Fibroblast of pulmonary artery (primary cell): ENCODE measurements at regions not wholly inside any gene's neighbourhood (a gene's known extent, or its start where the extent isn't known, plus 50 kb on each side); places are given as distances from the start of the nearest gene placed in this dataset.
A peak's percentile ranks its signal among the peaks of the same experiment; 100 is the strongest.

Experiments used
- DNase-seq: peaks from one replicate; pipeline ENCODE4 v3.0.0-alpha.2; 2010; ENCODE audit warnings: low read depth
- H3K4me3 ChIP-seq: replicated peaks from 2 replicates; pipeline ENCODE4 v1.5.1; 2011; ENCODE audit warnings: low read depth, mild to moderate bottlenecking, control low read depth, low read length, moderate library complexity
- TF ChIP-seq, protein P1 (sequence below): IDR thresholded peaks from 2 replicates; pipeline ENCODE4 v1.5.1; 2011; ENCODE audit warnings: mild to moderate bottlenecking, control low read depth, low read length, inconsistent platforms; ENCODE audit errors: missing control alignments

DNA sequence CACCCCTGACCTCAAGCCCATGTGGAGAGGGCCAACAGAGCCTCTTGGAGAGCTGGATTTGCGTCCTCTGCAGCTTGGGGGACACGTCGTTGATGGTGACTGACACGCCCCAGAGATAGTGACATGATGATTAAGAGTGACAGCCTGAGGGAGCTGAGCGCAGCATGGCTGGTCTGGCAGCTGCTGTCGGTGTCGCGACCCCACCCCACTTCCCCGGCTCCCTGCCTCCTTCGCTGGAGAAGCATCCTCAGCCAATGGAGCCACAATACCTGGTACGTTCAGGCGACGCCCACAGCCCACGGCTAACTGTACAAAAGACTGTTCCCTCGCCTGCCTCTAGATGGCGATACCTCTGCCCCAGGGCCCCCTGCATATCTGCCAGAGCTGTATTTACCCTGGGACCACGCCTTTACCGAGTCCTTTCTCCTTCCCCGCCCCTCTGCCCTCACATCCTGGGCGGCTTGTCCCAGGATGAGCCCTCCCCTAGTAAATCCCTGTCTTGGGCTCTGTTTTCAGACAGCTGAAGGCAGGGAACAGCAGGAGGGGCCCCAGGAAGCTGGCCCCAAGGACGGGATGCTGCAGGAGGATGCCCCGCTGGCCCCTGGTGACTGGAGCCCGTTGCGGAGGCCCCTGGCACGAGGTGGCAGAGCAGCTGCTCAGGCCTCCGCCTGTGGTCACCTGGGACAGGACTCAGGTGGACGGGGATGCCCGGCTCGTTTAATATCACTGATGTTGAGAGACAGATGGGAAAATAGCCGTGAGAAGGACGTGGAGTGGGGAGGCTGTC is 90.6 kb downstream of the RPS6KA4 start:
- H3K4me3 ChIP-seq: no peak overlapping the region
- peak; percentile 56 for DNase-seq
- TF ChIP-seq, protein P1, sequence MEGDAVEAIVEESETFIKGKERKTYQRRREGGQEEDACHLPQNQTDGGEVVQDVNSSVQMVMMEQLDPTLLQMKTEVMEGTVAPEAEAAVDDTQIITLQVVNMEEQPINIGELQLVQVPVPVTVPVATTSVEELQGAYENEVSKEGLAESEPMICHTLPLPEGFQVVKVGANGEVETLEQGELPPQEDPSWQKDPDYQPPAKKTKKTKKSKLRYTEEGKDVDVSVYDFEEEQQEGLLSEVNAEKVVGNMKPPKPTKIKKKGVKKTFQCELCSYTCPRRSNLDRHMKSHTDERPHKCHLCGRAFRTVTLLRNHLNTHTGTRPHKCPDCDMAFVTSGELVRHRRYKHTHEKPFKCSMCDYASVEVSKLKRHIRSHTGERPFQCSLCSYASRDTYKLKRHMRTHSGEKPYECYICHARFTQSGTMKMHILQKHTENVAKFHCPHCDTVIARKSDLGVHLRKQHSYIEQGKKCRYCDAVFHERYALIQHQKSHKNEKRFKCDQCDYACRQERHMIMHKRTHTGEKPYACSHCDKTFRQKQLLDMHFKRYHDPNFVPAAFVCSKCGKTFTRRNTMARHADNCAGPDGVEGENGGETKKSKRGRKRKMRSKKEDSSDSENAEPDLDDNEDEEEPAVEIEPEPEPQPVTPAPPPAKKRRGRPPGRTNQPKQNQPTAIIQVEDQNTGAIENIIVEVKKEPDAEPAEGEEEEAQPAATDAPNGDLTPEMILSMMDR: peak; percentile 87

DNA sequence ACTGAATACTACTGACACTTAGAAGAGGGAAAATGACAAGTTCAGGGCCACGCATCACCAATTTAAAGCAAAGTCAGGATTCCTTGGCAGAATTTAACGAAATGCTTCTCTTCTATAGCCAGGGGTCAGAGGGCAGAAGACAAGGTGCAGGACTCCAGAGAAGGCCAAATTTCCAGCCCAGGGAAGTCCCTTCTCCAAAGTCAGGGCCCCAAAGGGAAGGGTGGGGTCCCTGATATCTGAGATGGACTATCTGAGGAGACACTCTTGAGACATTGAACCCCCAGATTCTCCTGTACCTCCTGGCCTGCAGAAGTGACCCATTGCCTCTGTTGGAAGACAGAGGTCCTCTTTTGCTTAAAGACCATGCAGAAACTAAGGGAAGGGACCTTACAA is 91.2 kb downstream of the RPS6KA4 start:
- no peak overlapping the region for H3K4me3 ChIP-seq
- no peak for DNase-seq
- TF ChIP-seq, protein P1: no peak

DNA sequence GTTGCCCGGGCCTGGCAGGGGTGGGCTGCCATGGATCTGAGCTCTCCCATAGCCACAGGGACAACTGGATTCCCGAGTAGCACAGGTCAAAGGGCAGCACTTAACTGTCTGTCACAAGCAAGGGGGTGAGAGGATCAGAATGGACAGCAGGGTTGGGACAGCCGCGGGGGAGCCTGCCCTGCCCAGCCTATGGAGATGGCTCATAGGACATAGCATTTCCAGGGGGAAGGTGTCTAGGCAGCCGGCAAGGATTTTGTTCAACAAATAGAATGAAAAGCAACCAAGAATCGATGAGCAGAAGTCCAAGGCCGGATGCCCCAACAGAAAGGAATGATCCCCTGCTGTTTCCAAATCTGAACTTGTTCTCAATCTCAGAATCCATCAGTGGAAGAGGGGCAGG is 92.9 kb downstream of the RPS6KA4 start:
- DNase-seq: no peak
- H3K4me3 ChIP-seq: no peak overlapping the region
- TF ChIP-seq, protein P1: no peak

- no peak overlapping the region for H3K4me3 ChIP-seq
- no peak for DNase-seq
- TF ChIP-seq, protein P1: no peak
Measured at GRCh38 chr11:64453466-64453865, 94.5 kb downstream of the RPS6KA4 start.

GRCh38 chr11:64455456-64456261 is 96.7 kb downstream of the RPS6KA4 start:
- TF ChIP-seq, protein P1: no peak
- DNase-seq: no peak
- H3K4me3 ChIP-seq: no peak overlapping the region

DNA sequence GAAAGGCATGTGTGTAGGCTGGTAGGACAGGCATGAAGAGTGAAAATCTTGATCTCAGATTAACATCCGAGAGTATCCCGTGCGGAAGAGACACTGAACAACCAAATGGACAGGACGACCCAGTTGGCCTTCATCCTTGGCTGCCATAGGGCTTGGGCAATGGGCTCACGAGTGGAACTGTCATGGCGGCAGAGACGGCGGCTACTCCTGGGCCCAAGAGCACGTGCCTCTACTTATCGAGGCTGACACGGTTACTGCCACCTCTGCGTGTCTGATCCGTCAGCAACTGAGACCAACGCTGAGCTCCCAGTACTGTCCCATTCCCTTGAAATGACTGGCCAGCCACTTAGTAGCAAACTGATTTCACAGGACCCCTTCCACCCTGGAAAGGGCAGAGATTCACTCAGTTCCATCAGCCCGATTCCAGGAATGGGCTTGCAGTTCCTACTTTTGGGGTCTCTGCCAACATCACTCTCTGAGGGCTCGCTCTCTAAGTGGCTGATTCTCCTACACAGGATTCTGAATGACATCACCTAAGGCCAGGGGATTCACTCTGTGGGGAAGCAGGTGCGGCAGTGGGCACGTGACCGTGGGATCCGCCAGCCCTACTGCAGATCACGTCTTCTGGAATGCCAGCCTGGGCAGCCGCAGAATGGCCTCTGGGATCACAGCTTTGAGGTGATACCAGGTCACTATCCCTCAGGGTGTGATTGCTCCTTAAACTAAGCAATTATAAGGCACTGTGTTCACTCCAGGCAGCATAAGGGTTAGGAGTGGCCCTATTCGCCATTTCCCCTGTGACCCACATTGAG is 97.8 kb downstream of the RPS6KA4 start:
- TF ChIP-seq, protein P1: no peak
- no peak overlapping the region for H3K4me3 ChIP-seq
- DNase-seq: no peak
